HG02763 (cell line): ENCODE measurements at regions not wholly inside any gene's neighbourhood (a gene's known extent, or its start where the extent isn't known, plus 50 kb on each side); places are given as distances from the start of the nearest gene placed in this dataset.

Experiments used
- ATAC-seq: cut with Tn5 transposase; IDR thresholded peaks from one replicate; pipeline ENCODE4 v1.9.1; 2021; ENCODE audit warnings: mild to moderate bottlenecking, moderate library complexity; ENCODE audit not compliant: unreplicated experiment

- no peak for ATAC-seq
Measured at GRCh38 chr10:78953113-78953798, 115.5 kb upstream of the ZMIZ1 start.

GRCh38 chr10:78953799-78954297, 114.9 kb upstream of the ZMIZ1 start:
- no peak for ATAC-seq

GRCh38 chr10:78954689-78955088, 114.1 kb upstream of the ZMIZ1 start:
- ATAC-seq: no peak

- no peak for ATAC-seq
Measured at GRCh38 chr10:78955206-78955605, 113.6 kb upstream of the ZMIZ1 start.

- no peak for ATAC-seq
Measured at GRCh38 chr10:78956391-78956790, 112.4 kb upstream of the ZMIZ1 start.

- no peak for ATAC-seq
Measured at GRCh38 chr10:78957471-78958039, 111.2 kb upstream of the ZMIZ1 start.

GRCh38 chr10:78959217-78959923, 109.4 kb upstream of the ZMIZ1 start:
- ATAC-seq: no peak

GRCh38 chr10:78959924-78960285, 108.9 kb upstream of the ZMIZ1 start:
- ATAC-seq: no peak

- no peak for ATAC-seq
Measured at GRCh38 chr10:78960316-78960800, 108.4 kb upstream of the ZMIZ1 start.

GRCh38 chr10:78961760-78962159, 107.0 kb upstream of the ZMIZ1 start:
- ATAC-seq: no peak

- no peak for ATAC-seq
Measured at GRCh38 chr10:78963074-78964034, 105.4 kb upstream of the ZMIZ1 start.

- no peak for ATAC-seq
Measured at GRCh38 chr10:78964274-78964951, 104.4 kb upstream of the ZMIZ1 start.

GRCh38 chr10:78964952-78965633, 103.7 kb upstream of the ZMIZ1 start:
- ATAC-seq: no peak

GRCh38 chr10:78966182-78966787, 102.5 kb upstream of the ZMIZ1 start:
- ATAC-seq: no peak

- ATAC-seq: no peak
Measured at GRCh38 chr10:78966844-78967488, 101.8 kb upstream of the ZMIZ1 start.

GRCh38 chr10:78968300-78968942, 100.3 kb upstream of the ZMIZ1 start:
- no peak for ATAC-seq

GRCh38 chr10:78968943-78969342, 99.8 kb upstream of the ZMIZ1 start:
- ATAC-seq: no peak

- no peak for ATAC-seq
Measured at GRCh38 chr10:78969719-78970118, 99.0 kb upstream of the ZMIZ1 start.
